ENCODE measurements at regions not wholly inside any gene's neighbourhood (a gene's known extent, or its start where the extent isn't known, plus 50 kb on each side); places are given as distances from the start of the nearest gene placed in this dataset.

DNA sequence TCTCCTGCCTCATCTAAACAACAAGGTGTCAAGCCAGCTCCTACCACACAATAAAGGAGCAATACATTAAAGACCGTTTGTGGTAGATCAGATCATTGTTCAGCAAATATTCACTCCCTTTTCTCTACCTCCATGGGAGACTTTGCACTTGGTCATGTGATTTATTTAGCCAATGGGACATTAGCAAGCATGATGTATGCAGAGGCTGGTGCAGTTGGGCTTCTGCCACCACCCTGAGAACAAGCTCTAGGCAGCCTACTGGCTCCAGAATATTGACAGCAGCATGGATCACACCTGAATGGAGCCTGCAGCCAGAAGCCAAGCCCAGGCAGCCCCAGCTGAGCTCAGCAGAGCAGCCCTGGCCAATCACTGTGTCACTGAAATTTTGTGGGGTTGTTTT lies 99.4 kb upstream of the UBE2E2 start:
- TF ChIP-seq, protein P1, sequence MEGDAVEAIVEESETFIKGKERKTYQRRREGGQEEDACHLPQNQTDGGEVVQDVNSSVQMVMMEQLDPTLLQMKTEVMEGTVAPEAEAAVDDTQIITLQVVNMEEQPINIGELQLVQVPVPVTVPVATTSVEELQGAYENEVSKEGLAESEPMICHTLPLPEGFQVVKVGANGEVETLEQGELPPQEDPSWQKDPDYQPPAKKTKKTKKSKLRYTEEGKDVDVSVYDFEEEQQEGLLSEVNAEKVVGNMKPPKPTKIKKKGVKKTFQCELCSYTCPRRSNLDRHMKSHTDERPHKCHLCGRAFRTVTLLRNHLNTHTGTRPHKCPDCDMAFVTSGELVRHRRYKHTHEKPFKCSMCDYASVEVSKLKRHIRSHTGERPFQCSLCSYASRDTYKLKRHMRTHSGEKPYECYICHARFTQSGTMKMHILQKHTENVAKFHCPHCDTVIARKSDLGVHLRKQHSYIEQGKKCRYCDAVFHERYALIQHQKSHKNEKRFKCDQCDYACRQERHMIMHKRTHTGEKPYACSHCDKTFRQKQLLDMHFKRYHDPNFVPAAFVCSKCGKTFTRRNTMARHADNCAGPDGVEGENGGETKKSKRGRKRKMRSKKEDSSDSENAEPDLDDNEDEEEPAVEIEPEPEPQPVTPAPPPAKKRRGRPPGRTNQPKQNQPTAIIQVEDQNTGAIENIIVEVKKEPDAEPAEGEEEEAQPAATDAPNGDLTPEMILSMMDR (IDR thresholded peaks at IDR 0.05), result no peak
- TF ChIP-seq POLR2A (IDR thresholded peaks at IDR 0.05), result no peak
- TF ChIP-seq EP300 (IDR thresholded peaks at IDR 0.05), result no peak
